ENCODE measurements at regions not wholly inside any gene's neighbourhood (a gene's known extent, or its start where the extent isn't known, plus 50 kb on each side); places are given as distances from the start of the nearest gene placed in this dataset.
A peak's percentile ranks its signal among the peaks of the same experiment; 100 is the strongest.
"Not testable (repeated sequence)": the region's sequence is repeated elsewhere in the genome, so short reads cannot be mapped to it uniquely, and the experiment has no call there.

- DNase-seq (ENCODE audit: low spot score) = no peak
Observed at GRCh38 chr13:88235441-88235840, 564.3 kb downstream of the SLITRK5 start.

DNA sequence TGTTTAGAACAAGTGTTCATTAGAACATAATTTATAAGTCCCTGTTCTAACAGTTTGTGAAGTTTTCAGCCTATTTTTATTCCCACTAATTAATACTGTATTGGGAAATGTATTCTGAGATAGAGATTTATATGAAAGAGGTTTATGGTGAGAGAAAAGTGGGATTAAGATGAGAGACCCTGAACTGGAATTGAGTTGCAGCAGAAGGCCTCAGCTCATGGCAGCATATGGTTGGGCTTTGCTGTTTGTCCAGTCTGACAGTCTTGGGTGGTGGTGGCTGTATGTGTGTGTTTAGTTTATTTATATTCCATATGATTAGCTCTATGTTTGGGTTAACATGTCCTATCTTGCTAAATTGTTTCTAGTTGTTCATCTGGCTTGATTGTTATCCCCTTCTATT lies 575.1 kb downstream of the SLITRK5 start:
- DNase-seq (ENCODE audit: low spot score) = no peak

DNA sequence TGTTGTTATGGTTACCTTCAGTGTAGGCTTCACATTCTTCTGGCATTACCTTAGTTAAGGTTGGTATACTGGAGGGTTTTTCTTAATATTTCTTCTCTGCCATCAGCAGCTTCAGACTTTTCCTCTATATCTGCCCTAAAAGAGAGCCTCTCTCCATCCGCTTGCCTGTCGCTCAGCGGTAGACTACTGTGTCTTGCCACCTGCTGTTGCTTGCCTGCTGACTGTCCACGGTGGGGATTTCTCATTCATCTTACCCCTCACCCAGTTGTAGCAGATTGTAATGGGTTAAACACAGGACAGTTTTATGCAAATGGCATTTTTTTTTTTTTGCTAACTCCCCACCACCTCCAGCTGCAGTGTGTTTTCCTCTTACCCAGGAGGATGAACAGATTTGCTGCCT lies 577.2 kb downstream of the SLITRK5 start:
- DNase-seq (ENCODE audit: low spot score) = peak; percentile 10

DNA sequence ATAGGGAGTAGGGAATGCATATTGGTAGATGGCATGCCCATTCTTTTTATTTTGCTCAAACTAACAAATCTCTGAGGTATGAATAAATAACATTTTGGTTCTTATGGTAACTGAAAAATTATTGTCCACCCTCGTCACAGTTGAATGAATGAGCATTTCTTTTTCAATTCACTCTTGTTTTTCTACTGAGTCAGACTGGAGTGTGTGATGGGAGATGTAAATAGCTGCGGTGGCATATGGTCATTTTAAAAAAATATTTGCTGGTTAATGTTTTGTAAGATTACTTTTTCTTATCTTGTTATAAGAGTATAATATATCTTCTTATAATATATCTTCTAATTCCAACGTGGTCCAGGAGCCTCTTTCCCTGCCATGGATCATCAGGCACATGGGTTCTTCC lies 586.5 kb downstream of the SLITRK5 start:
- DNase-seq (ENCODE audit: low spot score) = no peak

DNA sequence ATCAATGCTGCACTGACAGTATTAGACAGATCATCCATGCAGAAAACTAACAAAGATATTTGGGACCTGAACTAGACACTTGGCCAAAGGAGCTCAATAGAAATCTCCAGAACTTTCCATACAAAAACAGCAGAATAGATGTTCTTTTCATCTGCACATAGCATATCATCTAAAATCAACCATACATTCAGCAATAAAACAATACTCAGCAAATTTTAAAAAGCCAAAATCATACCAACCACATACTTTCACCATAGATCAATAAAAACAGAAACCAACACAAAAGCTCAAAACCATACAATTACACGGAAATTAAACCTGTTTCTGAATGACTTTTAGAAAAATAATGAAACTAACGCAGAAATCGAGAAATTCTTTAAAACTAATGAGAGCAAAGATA lies 592.6 kb downstream of the SLITRK5 start:
- no peak for DNase-seq (ENCODE audit: low spot score)

GRCh38 chr13:88281841-88282240 lies 610.7 kb downstream of the SLITRK5 start:
- DNase-seq (ENCODE audit: low spot score) = no peak

- DNase-seq (ENCODE audit: low spot score) = no peak
Observed at GRCh38 chr13:88285329-88285728, 614.2 kb downstream of the SLITRK5 start.

DNA sequence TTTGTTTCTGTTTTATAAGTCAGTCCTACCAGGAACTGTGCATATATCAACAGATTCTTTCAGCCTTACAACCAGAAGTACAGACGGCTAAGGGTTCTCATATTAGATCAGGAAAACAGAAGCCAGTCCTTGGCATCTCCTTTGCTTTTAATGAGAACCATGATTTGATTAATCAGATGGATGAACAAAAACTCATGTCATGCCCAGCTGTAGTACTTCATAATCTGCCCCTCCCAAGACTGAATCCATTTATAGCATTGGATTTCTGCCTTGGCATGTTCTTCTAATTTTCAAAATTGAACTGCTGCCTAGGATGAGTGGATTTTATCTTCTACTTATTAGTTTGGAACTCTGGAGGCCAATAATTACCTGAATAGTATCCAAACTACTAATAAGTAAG lies 617.2 kb downstream of the SLITRK5 start:
- no peak for DNase-seq (ENCODE audit: low spot score)

DNA sequence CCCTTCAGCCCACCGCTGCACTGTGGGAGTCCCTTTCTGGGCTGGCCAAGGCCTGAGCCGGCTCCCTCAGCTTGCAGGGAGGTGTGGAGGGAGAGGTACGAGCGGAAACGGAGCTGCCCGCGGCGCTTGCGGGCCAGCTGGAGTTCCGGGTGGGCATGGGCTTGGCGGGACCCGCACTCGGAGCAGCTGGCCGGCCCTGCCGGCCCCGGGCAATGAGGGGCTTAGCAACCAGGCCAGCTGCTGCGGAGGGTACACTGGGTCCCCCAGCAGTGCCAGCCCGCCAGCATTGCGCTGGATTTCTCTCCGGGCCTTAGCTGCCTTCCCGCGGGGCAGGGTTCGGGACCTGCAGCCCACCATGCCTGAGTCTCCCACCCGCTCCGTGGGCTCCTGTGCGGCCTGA lies 620.6 kb downstream of the SLITRK5 start:
- not testable (repeated sequence) for DNase-seq (ENCODE audit: low spot score)

DNA sequence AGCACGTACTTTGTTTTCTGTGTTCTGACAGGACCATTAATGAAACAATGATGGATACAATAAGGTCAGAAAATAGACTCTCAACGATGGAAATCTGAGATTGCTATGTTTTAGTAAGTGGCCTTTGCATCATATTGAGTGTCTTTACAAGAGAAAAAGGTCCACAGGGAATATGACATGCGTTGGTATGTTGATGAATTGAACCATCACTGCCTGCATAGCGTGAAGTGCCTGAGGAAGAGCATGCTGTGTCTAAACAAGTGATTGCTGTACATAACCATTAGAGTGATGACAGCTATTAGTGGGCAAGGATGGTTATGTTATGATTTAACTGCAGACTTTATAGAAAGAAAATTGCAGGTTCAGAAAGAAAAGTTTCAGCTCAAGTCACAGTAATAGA lies 623.2 kb downstream of the SLITRK5 start:
- DNase-seq (ENCODE audit: low spot score) = no peak

- DNase-seq (ENCODE audit: low spot score) = no peak
Observed at GRCh38 chr13:88303157-88303556, 632.0 kb downstream of the SLITRK5 start.

GRCh38 chr13:88303605-88304004 lies 632.4 kb downstream of the SLITRK5 start:
- no peak for DNase-seq (ENCODE audit: low spot score)

GRCh38 chr13:88314496-88314895 lies 643.3 kb downstream of the SLITRK5 start:
- no peak for DNase-seq (ENCODE audit: low spot score)

GRCh38 chr13:88329066-88329465 lies 657.9 kb downstream of the SLITRK5 start:
- no peak for DNase-seq (ENCODE audit: low spot score)

GRCh38 chr13:88339271-88339741 lies 668.1 kb downstream of the SLITRK5 start:
- DNase-seq (ENCODE audit: low spot score) = no peak

DNA sequence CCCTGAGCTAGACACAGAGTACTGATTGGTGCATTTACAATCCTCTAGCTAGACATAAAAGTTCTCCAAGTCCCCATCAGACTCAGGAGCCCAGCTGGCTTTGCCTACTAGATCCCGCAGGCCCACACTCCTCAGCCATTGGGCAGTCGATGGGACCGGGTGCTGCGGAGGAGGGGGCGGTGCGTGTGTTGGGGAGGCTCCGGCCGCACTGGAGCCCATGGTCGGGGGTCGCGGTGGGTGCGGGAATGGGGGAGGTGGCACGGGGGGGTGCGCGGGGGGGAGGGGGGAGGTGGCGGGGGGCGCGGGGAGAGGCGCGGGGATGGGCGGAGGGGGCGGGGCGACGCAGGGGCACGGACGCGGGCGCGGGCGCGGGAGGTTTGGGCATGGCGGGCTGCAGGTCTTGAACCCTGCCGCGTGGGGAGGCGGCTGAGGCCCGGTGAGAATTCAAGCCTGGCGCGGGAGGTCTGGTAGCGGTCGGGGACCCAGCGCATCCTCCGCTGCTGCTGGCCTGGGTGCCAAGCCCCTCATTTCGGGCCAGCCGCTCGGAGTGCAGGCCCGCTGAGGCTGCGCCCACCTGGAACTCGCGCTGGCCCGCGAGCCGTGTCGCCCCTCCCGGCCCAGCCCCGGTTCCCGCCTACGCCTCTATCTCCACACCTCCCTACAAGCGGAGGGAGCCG lies 674.1 kb downstream of the SLITRK5 start:
- DNase-seq (ENCODE audit: low spot score) = no peak

GRCh38 chr13:88360761-88361160 lies 689.6 kb downstream of the SLITRK5 start:
- no peak for DNase-seq (ENCODE audit: low spot score)

DNA sequence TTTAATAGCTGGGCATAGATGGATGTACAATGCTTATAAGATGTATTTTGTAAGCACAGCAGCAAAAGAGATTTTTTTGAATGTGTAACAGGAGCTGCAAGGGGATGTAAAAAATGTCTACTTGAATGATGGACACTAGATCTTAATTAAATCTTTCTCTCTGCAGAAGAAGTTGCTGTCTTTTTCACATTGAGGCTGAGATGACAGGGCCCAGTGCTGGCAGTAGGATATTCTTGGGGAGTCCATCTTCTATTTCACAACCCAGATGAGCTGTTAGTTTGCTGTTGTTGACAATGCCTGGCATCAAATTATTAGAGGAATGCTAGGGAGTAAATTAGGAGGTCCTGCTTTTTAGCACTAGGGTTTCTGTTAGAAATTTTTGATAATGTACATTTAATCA lies 698.7 kb downstream of the SLITRK5 start:
- no peak for DNase-seq (ENCODE audit: low spot score)

GRCh38 chr13:88376760-88377388 lies 705.7 kb downstream of the SLITRK5 start:
- no peak for DNase-seq (ENCODE audit: low spot score)

DNA sequence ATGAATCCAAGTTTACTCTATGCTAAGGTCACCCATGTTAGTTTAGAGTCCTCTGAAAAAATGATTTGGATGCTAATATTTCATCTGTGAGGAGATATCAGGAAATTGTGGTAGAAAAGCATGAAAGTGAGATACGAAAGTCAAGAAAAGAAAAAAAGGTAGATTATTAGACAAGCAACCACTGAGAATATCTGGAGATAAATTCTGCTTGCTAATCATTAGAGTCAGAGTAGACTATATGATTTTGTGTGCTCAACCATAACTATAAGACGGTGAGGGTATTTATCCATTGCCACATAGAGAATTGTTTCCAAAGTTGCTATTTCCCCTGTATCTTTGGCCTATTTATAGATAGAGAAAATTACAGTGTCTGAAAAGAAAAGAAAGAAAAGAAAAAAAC lies 706.7 kb downstream of the SLITRK5 start:
- DNase-seq (ENCODE audit: low spot score) = no peak

GRCh38 chr13:88384542-88384941 lies 713.4 kb downstream of the SLITRK5 start:
- no peak for DNase-seq (ENCODE audit: low spot score)

- no peak for DNase-seq (ENCODE audit: low spot score)
Observed at GRCh38 chr13:88395804-88396203, 724.6 kb downstream of the SLITRK5 start.

DNA sequence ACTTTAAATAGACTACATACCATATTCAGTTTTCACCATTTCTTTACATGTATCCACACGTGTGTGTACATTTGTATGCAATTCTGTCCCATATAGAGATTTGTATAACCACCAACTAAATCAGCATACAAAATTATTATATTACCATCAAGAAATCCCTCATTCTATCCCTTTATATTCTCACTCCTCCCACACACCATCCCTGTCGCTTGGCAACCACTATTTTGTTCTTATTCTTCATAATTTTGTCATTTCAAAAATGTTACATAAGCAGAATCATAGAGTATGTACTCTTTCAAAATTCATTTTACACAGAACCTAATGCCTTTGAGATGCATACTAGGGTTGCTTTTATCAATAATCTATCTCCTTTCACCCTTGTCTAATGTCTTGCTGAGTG lies 740.5 kb downstream of the SLITRK5 start:
- DNase-seq (ENCODE audit: low spot score) = no peak

DNA sequence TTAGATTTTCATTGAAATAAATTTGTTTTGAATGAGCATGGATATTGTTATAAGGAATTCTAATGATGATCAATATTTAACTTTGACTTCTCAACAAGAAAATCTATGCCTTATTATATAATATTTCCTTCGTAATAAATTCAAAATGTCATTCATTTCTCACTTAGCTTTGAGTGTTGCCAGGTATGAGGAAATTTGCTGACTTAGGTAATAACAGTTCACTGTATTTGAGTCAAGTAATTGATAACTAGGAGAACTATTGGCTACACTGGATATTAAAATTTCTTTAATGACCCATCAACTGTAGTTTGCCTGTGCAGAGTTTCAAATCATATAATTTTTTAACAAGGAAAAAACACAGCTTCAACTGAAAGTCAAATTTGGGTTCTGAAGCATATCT lies 746.6 kb downstream of the SLITRK5 start:
- DNase-seq (ENCODE audit: low spot score) = no peak
